Fibroblast of mammary gland (primary cell): ENCODE measurements at regions not wholly inside any gene's neighbourhood (a gene's known extent, or its start where the extent isn't known, plus 50 kb on each side); places are given as distances from the start of the nearest gene placed in this dataset.

Source experiments
- DNase-seq: peaks from one replicate; pipeline ENCODE4 v3.0.0-alpha.2; 2010; ENCODE audit warnings: low read depth
- H3K4me3 ChIP-seq: 2 replicates; pipeline ENCODE4 v1.5.1; 2011; ENCODE audit warnings: low read depth, mild to moderate bottlenecking, low read length, moderate library complexity; ENCODE audit not compliant: control insufficient read depth
- TF ChIP-seq, protein P1 (sequence below): conservative IDR thresholded peaks from 2 replicates; pipeline ENCODE4 v1.5.1; 2011; ENCODE audit warnings: low read depth, low read length, inconsistent platforms; ENCODE audit not compliant: control insufficient read depth, insufficient read depth

DNA sequence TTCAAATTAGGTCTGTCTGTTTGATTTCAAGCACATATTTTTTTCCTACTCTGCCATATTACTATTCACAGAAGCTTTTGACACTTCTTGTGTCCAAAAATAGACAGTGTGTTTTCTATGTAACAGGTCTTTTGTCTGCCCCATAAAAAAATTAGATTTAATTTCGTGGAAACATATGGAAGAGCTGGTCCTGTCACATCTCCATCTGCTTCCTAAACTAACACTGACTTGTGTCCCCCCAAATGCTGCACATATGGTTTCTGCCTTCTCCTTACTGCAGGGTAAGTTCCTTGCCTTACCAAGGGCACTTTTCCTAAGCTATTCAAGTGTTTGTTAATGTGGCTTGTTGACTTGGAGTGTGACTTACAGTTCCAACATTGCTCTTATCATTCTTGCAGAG is 340.7 kb upstream of the ARX start:
- H3K4me3 ChIP-seq: no peak overlapping the region

DNA sequence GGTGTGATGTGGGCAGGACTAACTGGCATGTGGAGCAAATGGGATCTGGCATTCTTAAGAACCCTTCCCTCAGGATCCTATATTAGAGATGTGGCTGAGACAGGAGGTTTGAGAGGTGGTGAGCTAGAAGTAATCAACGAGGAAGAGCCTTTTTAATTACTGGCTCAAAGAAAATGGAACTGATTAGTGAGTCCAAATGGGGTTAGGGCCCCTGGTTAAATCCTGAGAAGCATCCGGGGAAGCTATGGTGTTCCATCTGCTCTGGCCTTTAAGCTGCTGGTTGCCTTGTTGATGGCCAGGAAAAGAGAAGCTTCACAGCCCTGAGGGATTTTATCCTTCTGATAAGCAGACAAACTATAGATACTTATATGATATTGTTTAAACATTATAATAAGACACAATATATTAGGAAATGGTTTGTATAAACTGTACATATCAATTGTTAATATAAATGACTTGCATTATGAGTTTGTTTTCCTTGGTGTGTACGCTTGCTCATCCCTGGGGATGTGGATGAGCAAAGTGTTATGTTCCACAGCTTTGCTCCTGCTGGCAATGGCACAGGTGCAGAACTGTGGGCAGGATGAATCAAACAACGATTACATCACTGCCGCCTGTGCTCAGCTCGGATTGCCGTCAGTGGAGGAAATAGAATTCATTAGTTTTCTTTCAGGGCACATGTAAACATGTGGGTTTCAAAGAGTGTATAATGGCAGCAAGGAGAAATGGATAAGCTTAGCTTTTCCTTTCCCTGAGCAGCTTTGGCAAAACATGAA is 328.6 kb upstream of the ARX start:
- no peak overlapping the region for H3K4me3 ChIP-seq
- TF ChIP-seq, protein P1, sequence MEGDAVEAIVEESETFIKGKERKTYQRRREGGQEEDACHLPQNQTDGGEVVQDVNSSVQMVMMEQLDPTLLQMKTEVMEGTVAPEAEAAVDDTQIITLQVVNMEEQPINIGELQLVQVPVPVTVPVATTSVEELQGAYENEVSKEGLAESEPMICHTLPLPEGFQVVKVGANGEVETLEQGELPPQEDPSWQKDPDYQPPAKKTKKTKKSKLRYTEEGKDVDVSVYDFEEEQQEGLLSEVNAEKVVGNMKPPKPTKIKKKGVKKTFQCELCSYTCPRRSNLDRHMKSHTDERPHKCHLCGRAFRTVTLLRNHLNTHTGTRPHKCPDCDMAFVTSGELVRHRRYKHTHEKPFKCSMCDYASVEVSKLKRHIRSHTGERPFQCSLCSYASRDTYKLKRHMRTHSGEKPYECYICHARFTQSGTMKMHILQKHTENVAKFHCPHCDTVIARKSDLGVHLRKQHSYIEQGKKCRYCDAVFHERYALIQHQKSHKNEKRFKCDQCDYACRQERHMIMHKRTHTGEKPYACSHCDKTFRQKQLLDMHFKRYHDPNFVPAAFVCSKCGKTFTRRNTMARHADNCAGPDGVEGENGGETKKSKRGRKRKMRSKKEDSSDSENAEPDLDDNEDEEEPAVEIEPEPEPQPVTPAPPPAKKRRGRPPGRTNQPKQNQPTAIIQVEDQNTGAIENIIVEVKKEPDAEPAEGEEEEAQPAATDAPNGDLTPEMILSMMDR: no peak
- DNase-seq: no peak

More for the DNA sequence above, 340.7 kb upstream of the ARX start:
- DNase-seq: no peak
- TF ChIP-seq, protein P1: no peak

DNA sequence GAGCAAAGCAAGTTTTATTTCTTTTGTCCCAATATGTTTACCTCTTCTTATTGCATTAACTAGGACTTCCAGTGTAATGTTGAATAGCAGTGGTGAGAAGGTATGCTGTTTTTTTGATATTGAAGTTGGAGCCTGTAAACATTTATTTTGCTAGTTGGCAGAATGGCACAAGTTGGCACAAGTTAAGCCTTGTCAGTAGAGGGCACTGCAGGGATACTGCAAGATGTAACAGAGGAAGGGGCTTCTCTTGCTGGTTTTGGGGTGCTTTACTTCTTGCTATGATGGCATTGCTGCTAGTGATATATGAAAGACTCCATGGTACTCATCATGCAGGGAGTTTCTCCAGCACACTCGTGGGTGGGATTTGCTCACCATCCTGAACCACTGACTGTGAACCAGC is 327.3 kb upstream of the ARX start:
- no peak overlapping the region for H3K4me3 ChIP-seq
- TF ChIP-seq, protein P1: no peak
- no peak for DNase-seq

DNA sequence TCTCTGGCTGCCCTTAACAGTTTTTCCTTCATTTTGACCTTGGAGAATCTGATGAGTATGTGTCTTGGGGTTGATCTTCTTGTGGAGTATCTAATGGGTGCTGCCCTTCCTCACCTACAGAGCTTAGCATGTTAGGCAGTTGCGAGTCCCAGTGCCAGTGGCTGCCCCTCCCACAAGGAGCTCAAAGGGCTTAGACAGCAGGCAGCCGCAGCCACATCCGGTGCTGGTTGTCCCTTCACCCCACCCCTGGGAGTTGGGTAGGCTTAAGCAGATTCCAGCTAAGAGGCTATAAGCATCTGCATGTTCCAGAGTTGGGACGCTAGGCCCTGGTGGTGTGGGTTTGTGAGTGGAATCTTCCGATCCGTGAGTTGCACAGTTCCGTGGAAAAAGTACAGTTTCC is 322.1 kb upstream of the ARX start:
- no peak for DNase-seq
- H3K4me3 ChIP-seq: no peak overlapping the region
- TF ChIP-seq, protein P1: no peak

DNA sequence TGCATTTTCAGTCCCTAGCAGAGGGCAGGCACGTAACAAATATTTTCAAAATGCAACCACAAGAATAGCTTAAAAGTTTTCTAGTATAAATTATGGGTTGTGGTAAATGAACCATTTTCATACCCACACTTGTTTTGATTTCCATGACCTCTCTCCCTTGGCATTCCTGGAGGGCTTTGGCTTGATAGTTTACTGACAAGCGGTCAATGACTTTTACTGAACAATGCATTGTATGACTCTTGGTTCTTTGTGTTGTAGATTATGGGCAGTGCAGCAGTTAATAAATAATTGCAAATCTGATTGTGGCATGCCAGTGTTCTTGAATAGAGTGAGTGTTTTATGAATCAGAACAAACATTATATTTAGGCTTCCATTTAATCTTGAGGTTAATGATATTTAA is 285.2 kb upstream of the ARX start:
- no peak for DNase-seq
- TF ChIP-seq, protein P1: no peak
- no peak overlapping the region for H3K4me3 ChIP-seq

DNA sequence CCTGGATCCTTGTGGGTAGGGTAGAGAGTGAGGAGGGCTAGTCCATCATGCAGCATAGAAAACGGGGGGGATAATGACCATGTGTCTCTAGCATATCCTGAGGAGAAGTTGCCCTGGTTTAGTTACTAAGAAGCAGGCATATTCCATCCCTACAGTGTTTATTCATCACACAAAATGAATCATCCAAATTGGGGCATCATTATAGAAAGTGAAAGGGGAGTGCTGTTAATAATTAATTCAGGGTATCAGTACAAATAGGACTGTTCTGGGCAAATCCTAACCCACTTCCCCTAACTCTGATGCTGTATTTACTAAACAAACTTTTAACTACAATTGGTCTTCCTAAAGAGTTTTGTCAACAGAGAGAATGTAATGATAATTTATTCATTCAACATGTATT is 281.1 kb upstream of the ARX start:
- no peak overlapping the region for H3K4me3 ChIP-seq
- TF ChIP-seq, protein P1: no peak
- no peak for DNase-seq
